ENCODE measurements at regions not wholly inside any gene's neighbourhood (a gene's known extent, or its start where the extent isn't known, plus 50 kb on each side); places are given as distances from the start of the nearest gene placed in this dataset.

DNA sequence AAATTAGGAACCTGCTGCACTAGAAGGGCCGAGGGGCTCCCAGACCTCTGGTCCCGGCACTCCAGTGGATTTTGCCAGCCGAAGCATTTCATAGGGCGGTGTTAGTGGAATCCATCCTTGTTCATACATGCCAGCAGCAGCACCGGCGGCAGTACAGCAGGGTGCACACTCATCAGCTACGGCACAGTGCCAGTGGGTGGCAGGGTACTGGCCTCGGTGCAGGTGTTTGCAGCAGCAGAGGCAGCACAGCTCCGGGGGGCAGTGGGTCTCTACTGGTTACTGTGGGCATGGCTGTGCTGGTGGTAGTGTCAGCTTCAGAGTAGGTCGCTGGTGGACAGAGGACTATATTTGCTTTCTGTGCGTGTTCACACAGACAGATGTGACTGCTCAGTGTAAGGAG, 985.7 kb downstream of the CDH8 start:
- TF ChIP-seq CTCF (IDR thresholded peaks at IDR 0.05; ENCODE audit: insufficient read depth, low read length, poor library complexity, severe bottlenecking) (no peak), EZH2phosphoT487 (conservative IDR thresholded peaks at IDR 0.05; ENCODE audit: low read length) (no peak)

Measured in SU-DHL-6 (cell line).